Mammary epithelial cell (primary cell): ENCODE measurements at regions not wholly inside any gene's neighbourhood (a gene's known extent, or its start where the extent isn't known, plus 50 kb on each side); places are given as distances from the start of the nearest gene placed in this dataset.

Experiments
- CTCF ChIP-seq, 2 donors: IDR thresholded peaks in 1 of 2; conservative IDR thresholded peaks in 1 of 2; 2 replicates each; pipeline ENCODE4 v1.5.1; 2011 to 2012; ENCODE audit warnings: inconsistent platforms in 2 of 2, low read length in 2 of 2, mild to moderate bottlenecking in 2 of 2, control low read depth in 1 of 2, low read depth in 1 of 2; ENCODE audit not compliant: insufficient read depth in 1 of 2; ENCODE audit errors: extremely low read depth in 1 of 2
- EZH2 ChIP-seq: IDR thresholded peaks from 2 replicates; pipeline ENCODE4 v1.6.1; 2012; ENCODE audit warnings: low read length, inconsistent platforms, borderline replicate concordance

GRCh38 chr12:67086116-67086515 lies 183.0 kb upstream of the CAND1 start:
- no peak for TF ChIP-seq EZH2
- TF ChIP-seq CTCF (conservative IDR thresholded peaks at IDR 0.05 in 1 of 2, IDR thresholded peaks at IDR 0.05 in 1 of 2; ENCODE audit: extremely low read depth in 1 of 2, insufficient read depth in 1 of 2, low read depth in 1 of 2, low read length in 2 of 2), result no peak
